ENCODE measurements at regions not wholly inside any gene's neighbourhood (a gene's known extent, or its start where the extent isn't known, plus 50 kb on each side); places are given as distances from the start of the nearest gene placed in this dataset.

DNA sequence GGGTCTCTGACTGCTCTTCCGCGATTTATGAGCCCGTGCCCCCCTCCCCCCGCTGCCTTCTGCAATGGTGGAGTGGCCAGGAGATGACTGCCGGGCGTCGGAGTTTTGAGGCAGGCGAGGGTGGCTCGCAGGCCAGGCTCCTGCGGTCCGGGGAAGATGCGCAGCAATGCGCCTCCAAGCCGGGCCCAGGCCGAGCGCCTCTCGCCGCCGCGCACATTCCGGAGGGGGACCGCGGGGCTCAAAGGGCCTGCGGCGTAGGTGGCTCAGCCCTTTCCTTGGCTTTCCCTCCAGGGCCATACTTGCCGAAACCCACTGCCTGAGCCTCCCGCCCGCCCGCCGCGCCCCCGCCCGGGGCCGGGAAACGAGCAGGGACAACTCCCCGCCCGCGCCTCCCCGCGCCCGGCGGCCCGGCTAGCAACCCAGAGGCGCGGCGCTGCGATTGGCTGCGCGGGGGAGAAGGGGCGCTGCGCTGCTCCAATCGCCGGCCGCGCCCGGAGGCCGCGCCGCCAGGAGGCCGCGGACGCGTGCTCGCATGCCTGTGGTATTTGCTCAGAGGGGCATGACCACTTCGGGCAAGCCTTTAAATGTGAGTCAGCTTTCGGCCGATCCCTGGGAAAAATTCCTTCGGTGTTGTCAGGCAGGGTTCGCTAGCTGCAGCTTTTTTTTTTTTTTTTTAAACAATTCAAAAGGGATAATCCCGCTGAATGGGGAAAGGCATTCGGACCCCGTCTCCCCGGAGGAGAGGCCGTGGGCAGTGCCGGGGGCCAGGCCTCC is 157.9 kb upstream of the PARP11 start:
- peak; percentile 42 to 72 (median 53) for DNase-seq (ENCODE audit: low read depth in 4 of 4, low spot score in 1 of 4)

DNA sequence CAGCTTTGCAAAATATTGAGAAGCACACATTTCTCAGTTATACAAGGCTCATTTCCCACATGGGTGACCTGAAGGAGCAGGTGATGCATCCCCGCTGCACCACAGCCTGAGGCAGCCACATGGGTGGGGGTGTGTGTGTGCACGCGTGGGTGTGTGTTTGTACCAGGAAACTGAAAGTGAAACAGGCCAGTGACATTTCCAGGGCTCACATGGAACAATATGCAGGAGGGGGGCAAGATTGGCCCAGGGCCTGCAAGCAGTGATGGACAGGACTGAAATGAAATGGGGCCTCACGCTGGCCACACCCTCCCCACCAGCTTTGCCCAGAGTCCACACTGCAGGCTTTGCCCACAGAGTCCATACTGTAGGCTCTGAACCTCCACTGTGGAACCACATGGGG is 154.2 kb upstream of the PARP11 start:
- DNase-seq (ENCODE audit: low read depth in 4 of 4, low spot score in 1 of 4) = peak; percentile 17 to 44 (median 33)

DNA sequence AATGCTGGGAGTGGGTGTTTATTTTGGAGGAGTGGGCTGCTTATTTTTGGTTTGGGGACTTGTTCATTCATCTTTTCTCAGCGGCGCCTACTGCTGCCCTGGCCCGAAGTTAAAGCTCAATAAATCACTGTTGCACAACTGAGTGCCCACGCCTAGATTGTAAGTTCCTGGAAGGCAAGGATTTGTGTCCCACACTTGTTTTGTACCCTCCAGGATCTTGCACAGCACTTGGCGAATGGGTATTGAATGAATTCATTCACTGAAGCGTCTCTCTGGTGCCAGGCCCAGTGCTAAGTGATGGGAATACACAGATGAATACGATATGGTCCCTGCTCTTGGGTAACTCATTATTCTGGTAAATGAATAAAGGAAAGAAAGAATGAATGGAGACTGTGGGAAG is 153.3 kb upstream of the PARP11 start:
- no peak for DNase-seq (ENCODE audit: low read depth in 4 of 4, low spot score in 1 of 4)

DNA sequence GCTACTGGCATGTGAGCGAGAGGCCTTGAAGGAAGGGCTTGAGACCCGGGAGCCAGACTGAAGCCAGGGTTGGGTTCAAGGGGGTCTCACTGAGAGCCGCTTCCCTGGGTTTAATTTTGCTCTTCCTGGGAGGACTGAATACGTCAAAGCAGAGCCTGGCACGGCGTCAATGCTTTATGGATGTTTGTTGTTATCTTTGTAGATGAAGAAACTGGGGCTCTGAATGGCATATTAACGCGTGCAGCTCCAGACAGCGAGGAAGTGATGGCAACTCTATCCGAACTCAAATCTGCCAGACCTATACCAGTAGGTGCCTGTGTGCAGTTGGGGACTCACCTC is 152.8 kb upstream of the PARP11 start:
- DNase-seq (ENCODE audit: low read depth in 4 of 4, low spot score in 1 of 4) = no peak

DNA sequence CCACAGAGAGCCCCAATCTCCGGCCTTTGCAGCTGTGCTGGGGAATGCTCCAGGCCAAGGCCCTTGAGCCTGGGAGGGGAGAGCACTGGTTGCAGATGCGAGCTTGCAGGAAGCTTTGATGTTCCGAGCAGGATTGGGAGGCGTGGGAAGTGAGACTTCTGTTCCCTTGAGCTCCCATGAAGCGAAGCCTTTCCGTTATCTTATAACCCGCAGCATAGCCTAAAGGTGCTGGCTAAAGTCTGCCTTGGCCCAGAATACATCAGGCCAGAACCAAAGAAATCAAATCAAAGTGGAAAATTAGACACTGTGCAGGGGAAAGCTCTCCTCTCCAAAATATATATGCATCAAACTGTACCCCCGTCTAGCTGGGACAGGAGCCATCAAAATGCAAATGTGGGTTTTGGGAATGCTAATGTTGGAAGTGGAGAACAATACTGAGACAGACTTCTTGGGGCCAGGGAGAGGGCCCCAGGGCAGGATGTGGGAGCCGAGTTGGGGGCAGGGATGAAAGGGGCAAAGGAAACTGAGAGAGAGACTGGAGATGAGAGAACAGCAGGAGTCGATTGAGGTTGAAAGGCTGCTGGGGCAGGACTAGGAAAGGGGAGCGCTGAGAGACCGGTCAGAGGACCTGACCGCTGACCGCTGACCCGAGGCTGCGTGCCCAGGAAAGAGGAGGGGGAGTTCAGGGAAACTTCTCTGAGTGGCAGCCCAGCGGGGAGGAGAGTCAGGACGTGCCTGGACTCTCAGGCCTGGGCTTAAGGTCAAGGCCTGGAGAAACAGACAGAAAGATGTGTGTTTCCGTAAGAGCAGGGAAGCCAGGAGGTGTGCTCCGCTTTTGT is 152.2 kb upstream of the PARP11 start:
- DNase-seq (ENCODE audit: low read depth in 4 of 4, low spot score in 1 of 4) = no peak

DNA sequence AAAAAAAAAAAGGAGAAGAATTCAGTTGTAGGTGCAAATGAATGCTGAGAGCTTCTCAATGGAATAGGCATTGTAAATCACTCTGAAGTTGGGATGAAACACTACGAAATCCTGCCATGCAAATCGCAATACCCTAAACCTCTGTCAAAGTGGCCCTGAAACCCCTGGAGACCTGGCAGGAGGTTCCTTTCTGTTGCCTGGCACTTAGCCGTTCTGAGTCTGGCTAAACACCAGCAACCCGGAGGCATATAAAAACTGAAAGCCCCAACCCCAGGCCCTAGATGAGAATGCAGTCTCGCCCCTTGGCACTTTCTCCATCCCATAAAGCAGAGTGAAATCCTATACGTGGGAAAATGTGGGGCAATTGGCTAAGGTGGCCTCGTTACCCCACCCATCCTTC is 151.5 kb upstream of the PARP11 start:
- DNase-seq (ENCODE audit: low read depth in 4 of 4, low spot score in 1 of 4) = no peak

DNA sequence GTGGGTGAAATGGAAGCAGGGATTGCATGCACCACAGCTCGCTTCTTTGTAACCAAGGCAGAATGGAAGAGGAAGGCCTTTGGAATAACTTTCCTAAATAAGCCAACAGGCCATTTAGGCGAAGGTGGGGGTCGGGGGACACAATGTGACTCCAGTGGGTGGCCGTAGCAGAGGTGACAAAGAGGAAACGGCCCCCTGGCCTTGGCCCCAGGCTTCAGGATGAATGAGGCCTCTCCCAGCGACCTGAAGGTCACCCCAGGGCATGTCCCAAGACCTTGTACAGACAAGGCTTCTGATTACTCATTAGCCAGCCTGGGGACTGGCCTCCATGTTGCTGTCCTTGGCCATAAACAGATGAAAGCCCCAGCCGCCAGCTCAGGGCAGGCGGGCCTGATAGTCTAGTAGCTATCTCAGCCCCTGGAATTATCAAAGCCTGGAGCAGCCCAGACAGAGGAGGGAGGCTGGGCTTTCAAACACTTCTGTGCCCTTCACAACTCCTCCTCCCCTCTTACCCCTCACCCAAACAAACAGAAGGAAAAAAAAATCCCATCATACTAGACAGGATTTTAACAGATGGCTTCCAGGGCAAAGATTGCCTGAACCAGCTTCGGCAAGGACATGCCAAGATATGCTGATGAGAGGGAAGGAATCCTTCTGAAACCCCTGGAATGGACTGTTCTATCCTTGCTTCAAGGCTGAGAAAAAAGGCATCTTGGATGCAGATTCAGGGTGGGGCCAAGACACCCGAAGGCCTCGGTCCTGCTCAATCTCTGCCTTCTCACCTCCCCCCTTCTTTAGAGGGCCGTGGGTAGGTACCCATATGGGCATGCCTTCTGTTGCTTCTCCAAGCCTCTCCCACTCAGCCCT is 142.3 kb upstream of the PARP11 start:
- DNase-seq (ENCODE audit: low read depth in 4 of 4, low spot score in 1 of 4) = no peak

DNA sequence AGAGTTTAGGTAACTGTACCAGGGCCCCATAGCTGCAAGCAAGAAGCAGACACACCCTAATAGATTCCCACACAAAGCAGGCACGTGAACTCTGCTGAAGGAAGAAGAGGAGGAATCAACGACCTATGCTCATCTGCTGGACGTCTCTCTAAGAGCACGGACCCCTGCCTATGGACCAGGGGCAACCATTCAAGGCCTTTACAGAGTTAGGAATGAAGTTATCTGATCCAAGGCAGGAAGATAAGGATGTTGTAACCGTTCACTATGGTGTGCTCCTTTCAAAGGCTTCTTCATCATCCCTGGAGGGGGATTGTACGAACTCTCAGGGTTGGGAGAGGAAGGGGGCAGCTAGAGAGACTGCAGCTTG is 141.6 kb upstream of the PARP11 start:
- DNase-seq (ENCODE audit: low read depth in 4 of 4, low spot score in 1 of 4) = no peak

DNA sequence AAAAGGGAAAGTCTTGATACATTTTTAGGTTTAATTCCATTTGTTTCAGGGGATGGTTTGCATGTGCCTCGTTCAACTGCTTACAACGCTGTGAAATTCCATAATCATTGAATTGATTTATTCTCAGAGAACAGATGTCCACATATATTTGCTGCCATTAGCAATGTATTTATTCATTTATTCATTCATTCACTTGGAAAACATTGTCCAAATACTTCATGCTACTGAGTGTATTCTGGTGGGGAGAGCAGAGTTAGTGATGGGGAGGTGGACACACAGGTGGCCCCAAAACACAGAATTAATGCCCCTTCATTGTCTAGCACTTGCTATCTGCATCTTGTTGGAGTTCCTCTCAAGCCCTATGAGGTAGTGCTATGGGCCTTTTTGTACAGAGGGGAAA is 141.2 kb upstream of the PARP11 start:
- no peak for DNase-seq (ENCODE audit: low read depth in 4 of 4, low spot score in 1 of 4)

DNA sequence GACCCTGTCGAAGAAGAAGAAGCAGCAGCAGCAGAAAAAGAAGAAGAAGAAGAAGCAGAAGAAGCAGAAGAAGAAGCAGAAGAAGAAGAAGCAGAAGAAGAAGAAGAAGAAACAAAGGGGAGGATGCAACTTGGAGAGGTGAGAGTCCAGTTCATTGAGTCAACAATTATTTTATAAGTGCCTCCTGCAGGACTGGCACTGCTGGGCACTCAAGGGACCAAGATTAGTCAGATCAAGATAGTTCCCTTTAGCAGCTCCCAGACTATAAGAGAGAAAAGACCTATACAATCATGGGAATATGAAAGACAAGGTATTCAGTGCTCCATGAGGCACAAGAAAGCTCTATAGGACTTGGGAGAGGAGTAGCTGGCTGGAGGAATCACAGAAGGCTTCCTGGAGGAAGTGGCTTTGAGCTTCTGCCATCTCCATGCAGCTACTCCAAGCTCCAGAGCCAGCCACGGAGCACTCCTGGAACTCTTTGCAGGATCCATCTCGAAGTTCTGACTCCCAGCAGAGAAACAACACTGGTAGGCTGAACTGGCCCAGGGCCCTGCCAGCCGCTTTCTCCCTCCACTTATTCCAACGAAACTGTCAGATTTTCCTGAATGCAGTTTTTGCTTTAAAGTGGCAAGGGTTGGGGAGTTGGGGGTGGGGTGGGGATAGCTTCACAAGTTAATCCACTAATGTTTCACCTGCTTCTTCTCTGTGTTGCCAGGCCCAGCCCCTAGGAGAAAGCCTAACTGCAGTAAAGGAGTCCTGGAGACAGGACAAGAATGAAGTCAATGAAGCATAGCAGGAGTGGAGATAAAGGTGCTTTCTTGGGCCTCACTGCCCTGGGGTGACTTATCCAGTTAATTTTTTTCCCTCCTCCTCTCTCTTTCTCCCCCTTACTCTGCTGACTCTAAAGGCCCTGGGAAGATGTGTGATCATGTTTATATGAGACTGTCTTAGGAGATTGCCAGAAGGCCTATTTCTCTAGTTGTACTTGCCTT is 140.1 kb upstream of the PARP11 start:
- no peak for DNase-seq (ENCODE audit: low read depth in 4 of 4, low spot score in 1 of 4)

DNA sequence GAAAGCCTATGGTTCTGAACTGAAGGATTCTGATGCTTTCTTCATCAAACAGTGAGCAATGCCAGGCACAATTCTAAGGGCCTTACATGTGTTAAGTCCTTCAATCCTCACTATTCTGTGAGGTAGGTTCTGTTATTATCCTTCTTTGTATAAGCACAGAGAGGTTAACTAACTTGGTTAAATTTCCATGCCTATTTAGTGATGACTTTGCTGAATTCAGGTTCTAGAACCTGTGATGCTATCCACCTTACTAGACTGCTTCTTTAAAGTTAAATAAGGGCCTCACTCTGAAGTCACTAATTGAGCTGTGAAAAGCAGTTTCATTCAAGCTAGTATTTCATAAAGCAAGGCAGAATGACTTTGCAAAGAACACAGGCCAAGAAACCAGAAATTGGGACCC is 138.9 kb upstream of the PARP11 start:
- no peak for DNase-seq (ENCODE audit: low read depth in 4 of 4, low spot score in 1 of 4)

DNA sequence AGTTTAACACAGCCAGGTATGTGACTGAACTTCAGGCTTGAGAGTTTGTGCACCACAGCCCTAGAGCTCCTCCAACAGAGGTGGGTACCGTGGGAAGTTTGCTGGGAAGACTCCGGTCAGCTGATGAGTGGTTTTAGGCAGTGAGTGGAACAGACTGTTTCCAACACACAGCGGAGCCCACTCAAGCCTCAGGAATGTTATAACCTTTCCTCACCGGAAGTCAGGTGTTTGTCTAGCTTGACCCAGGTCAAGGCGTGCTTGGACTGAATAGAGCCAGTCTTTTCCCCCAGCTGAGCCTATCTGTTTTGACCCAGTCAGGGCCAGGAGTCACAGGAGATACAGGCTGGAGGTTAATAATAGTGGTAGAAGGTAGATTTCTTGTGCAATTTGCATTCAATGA is 138.4 kb upstream of the PARP11 start:
- DNase-seq (ENCODE audit: low read depth in 4 of 4, low spot score in 1 of 4) = no peak

DNA sequence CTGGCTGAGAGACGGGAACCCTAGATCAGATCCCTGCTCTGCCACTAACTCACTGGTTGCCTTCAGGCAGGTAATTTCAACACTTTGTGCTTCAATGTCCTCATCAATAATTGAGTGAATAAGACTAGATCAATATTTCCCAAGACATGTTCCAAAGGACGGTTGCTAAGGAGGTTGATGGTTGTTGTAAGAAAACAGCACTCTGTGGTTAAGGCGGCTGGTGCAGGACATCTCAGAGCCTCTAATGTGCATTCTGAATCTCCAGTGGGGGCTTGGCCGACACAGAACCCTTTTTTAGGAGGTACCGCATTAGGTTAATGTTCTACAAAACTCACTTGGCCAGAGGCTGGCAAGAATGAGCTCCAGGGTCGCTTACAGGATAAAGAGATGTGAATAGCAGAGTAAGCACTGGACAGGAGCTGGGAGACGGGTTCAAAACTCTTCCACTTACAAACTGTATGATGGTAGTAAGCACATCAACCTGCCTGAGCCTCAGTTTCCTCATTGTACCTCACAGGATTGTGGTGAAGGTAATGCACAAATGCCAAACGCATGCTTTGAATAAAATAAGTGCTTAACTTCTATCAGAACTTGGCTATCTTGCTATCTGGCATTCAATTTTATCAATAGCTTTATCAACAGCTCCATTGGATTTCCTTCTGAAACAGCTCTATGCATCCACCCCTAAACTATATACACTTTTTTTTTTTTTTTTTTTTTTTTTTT is 136.9 kb upstream of the PARP11 start:
- DNase-seq (ENCODE audit: low read depth in 4 of 4, low spot score in 1 of 4) = no peak

DNA sequence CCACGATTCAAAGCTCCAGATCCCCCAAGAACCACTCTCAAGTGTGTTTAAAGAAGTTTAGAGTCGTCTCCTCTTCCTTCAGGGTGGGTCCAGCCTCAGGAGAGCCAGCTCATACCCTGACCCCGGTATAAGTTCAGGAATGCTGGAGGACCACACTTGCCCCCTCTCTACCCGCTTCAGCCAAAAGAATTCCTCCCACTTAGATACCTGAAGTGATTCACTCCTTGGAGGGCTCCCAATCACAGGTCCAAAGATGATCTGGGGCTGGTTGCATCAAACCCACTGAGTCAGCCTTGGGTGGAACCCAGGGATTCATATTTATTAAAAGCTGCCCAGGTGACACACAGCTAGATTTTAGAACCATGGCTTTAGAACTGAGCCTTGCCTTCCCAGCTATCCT is 133.5 kb upstream of the PARP11 start:
- no peak for DNase-seq (ENCODE audit: low read depth in 4 of 4, low spot score in 1 of 4)

DNA sequence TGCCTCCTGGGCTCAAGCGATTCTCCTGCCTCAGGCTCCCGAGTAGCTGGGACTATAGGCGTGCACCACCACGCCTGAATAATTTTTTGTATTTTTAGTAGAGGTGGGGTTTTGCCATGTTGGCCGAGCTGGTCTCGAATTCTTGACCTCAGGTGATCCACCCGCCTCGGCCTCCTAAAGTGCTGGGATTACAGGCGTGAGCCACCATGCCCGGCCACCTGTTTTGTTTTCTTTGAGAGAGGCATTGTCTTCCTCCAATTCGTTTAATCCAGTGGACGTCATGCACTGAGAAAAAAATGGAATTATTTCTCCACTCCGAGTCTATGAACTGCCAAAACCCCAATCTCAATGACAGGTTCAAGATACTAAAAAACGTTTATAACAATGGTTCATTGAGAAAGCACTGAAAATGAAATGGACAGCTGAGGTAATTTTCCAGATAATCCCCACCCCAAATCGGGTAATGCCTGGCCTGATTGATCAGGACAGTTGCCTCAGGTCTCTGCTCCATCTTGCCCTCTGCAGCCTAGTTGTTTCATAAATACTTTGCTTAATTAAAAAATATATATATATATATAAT is 132.7 kb upstream of the PARP11 start:
- DNase-seq (ENCODE audit: low read depth in 4 of 4, low spot score in 1 of 4) = no peak

DNA sequence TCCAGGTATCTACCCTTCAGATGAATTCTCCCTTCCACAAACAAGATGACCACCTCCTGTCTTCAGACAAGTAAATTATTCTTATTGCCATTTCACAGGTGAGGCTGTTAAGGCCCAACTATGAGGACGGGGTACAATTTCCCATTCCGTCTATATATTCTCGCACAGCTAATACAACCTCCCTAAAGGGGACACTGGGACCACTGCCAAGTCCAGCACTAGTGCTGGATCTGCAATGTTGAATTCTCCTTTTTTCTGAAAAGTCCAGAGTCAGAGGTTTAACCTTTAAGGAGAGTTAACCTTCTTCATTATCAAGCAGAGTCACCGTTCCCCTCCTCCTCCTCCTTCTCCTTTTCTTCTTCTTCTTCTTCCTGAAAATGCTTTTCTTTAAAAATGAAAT is 130.4 kb upstream of the PARP11 start:
- DNase-seq (ENCODE audit: low read depth in 4 of 4, low spot score in 1 of 4) = no peak

DNA sequence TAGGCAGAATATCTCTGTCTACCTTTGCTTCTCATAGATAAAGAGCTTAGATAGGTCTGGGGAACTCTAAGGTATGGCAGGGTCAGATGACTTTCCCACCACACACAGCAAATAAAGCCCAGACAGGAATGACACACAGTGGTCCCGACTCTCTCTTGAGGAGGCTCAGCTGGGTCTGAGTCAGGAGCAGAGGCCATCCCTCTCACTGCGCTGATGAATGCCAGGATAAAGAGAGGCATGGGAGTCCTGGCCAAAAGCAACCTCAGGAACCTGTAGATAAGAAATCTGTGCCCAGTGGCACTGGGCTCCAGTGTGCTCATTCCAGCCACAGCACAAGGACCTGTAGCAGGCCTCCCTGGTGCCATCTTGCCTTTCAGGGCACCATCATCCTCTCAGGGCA is 129.4 kb upstream of the PARP11 start:
- DNase-seq (ENCODE audit: low read depth in 4 of 4, low spot score in 1 of 4) = no peak

DNA sequence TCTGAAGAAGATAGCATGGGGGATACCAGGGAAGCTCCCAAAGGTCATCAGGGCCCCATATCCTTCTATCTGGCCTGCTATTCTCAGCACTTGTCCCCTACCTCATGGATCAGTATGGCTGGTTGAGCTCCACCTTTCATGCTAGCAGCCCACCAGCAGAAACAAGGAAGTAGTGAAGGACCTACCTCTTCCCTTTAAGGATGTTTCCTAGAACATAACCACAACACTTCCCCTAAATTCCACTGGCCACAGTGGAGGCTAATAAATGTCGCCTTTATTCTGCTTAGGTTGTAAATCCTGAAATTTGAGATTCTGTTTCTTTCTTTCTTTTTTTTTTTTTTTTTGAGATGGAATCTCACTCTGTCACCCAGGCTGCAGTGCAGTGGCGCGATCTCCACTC is 128.6 kb upstream of the PARP11 start:
- DNase-seq (ENCODE audit: low read depth in 4 of 4, low spot score in 1 of 4) = no peak

DNA sequence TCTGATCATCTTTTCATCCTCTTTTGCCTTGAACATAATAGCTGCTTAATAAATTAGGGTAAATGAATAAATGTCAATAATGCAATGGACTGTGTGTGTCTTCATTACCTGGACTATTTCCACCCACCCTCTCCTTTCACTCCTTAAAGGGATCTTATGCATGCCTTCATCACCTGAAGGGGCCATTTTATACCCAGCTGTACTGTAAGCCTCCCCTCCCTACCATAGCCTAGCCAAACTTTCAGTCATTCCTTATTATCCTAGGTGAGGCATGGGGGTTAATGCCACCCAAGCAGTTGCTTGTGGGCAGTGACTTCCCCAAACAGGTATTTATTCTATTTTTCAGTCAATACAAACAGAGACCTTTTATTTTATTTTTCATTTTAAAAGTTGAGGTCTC is 127.8 kb upstream of the PARP11 start:
- DNase-seq (ENCODE audit: low read depth in 4 of 4, low spot score in 1 of 4) = no peak

DNA sequence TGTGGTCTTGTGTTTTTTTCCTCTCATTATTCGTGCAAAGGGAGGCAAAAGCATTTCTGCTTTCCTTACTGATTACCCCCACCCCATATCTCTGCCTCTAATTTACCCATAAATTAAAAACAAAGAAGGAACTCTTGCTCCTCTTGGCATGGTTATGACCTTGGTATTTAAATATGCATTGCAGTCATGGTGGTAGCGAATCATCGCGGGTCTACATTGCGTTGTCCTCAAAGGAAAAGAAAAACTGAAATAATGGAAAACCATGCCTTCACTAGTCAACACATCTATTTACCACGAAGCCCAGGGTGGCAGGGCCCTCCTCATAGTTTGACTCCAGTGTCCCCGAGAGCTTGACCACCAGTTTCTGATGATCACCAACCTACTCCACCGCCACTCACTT is 126.7 kb upstream of the PARP11 start:
- no peak for DNase-seq (ENCODE audit: low read depth in 4 of 4, low spot score in 1 of 4)

Measured in stimulated activated CD4-positive, alpha-beta T cell treated with anti-CD3 and anti-CD28 coated beads, Interleukin-1b, Interleukin-23, amount 100 ng/mL, for 24 hours (primary cell).